Body of pancreas (tissue), 4 donors: ENCODE measurements at regions not wholly inside any gene's neighbourhood (a gene's known extent, or its start where the extent isn't known, plus 50 kb on each side); places are given as distances from the start of the nearest gene placed in this dataset.

ENCODE experiments used
- CTCF ChIP-seq, 7 experiments: fragments of 450-650 bp in 4 of 7; fragments of 200-600 bp in 3 of 7; sonication (generic) in 3 of 7; IDR thresholded peaks; one replicate each; pipeline ENCODE4 v1.5.1; 2016 to 2019; ENCODE audit warnings: antibody characterized with exemption in 7 of 7
- POLR2A ChIP-seq, 3 donors: fragments of 450-650 bp; IDR thresholded peaks; one replicate each; pipeline ENCODE4 v1.6.1; 2016; ENCODE audit warnings: antibody characterized with exemption in 3 of 3, mild to moderate bottlenecking in 2 of 3

GRCh38 chr3:99186016-99186415, 284.5 kb upstream of the DCBLD2 start:
- TF ChIP-seq CTCF (IDR thresholded peaks at IDR 0.05) (no peak), POLR2A (IDR thresholded peaks at IDR 0.05) (no peak)
